ENCODE measurements at regions not wholly inside any gene's neighbourhood (a gene's known extent, or its start where the extent isn't known, plus 50 kb on each side); places are given as distances from the start of the nearest gene placed in this dataset.

- no peaks in the 10 kb centered on the region for H3K9me3 Mint-ChIP-seq
- no peaks in the 10 kb centered on the region for H3K27me3 Mint-ChIP-seq
- H3K36me3 Mint-ChIP-seq (ENCODE audit: low read depth), result no peaks in the 10 kb centered on the region
- no peak for DNase-seq
- no peak overlapping the region for H3K27ac Mint-ChIP-seq
- H3K4me3 Mint-ChIP-seq, result no peak overlapping the region
- ChIA-PET POLR2A (no interaction called here), CTCF (no interaction called here)
- H3K4me1 Mint-ChIP-seq, result no peaks in the 10 kb centered on the region
Observed at GRCh38 chr9:78563269-78563668, 266.3 kb downstream of the PSAT1 start.

- Mint-ChIP-seq H3K27ac (no peak overlapping the region), H3K4me3 (no peak overlapping the region), H3K4me1 (no peaks in the 10 kb centered on the region), H3K36me3 (ENCODE audit: low read depth) (no peaks in the 10 kb centered on the region), H3K9me3 (no peaks in the 10 kb centered on the region), H3K27me3 (no peaks in the 10 kb centered on the region)
- CTCF ChIA-PET, result no interaction called here
- POLR2A ChIA-PET, result no interaction called here
- no peak for DNase-seq
Observed at GRCh38 chr9:78565481-78565880, 268.6 kb downstream of the PSAT1 start.

- DNase-seq, result no peak
- no peaks in the 10 kb centered on the region for H3K9me3 Mint-ChIP-seq
- ChIA-PET POLR2A (no interaction called here), CTCF (no interaction called here)
- no peak overlapping the region for H3K27ac Mint-ChIP-seq
- no peak overlapping the region for H3K4me3 Mint-ChIP-seq
- no peaks in the 10 kb centered on the region for H3K27me3 Mint-ChIP-seq
- no peaks in the 10 kb centered on the region for H3K4me1 Mint-ChIP-seq
- H3K36me3 Mint-ChIP-seq (ENCODE audit: low read depth), result no peaks in the 10 kb centered on the region
Observed at GRCh38 chr9:78566521-78566920, 269.6 kb downstream of the PSAT1 start.

- POLR2A ChIA-PET, result no interaction called here
- Mint-ChIP-seq H3K27ac (no peak overlapping the region), H3K9me3 (no peaks in the 10 kb centered on the region), H3K4me3 (no peak overlapping the region), H3K36me3 (ENCODE audit: low read depth) (no peaks in the 10 kb centered on the region), H3K4me1 (no peaks in the 10 kb centered on the region), H3K27me3 (no peaks in the 10 kb centered on the region)
- CTCF ChIA-PET, result no interaction called here
- DNase-seq, result no peak
Observed at GRCh38 chr9:78566948-78567675, 270.2 kb downstream of the PSAT1 start.

- H3K4me3 Mint-ChIP-seq, result no peak overlapping the region
- no peaks in the 10 kb centered on the region for H3K27me3 Mint-ChIP-seq
- H3K36me3 Mint-ChIP-seq (ENCODE audit: low read depth), result no peaks in the 10 kb centered on the region
- H3K27ac Mint-ChIP-seq, result no peak overlapping the region
- ChIA-PET CTCF (no interaction called here), POLR2A (no interaction called here)
- no peak for DNase-seq
- no peaks in the 10 kb centered on the region for H3K9me3 Mint-ChIP-seq
- H3K4me1 Mint-ChIP-seq, result no peaks in the 10 kb centered on the region
Observed at GRCh38 chr9:78567693-78568092, 270.8 kb downstream of the PSAT1 start.

DNA sequence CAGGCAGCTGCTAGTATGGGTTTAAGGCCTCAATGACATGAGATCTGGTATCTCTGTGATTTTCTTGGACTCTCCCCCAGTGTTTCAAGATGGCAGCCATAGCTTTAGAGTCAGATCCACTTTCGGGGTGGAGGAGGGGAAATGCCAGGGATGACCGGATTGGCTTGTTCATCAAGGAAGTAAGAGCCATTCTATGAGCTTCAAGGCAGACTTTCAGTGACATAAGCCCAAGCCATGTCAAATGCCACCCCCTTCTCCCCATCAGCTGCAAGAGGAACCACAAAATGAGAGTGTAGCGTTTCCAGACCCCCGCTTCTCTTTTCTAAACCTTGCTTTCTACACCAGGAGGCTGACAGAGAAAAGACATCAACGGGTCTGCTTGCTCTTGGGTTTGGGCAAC lies 271.8 kb downstream of the PSAT1 start:
- no peaks in the 10 kb centered on the region for H3K27me3 Mint-ChIP-seq
- POLR2A ChIA-PET, result no interaction called here
- H3K4me1 Mint-ChIP-seq, result no peaks in the 10 kb centered on the region
- no peak for DNase-seq
- no peak overlapping the region for H3K27ac Mint-ChIP-seq
- H3K36me3 Mint-ChIP-seq (ENCODE audit: low read depth), result no peaks in the 10 kb centered on the region
- no peaks in the 10 kb centered on the region for H3K9me3 Mint-ChIP-seq
- CTCF ChIA-PET, result no interaction called here
- no peak overlapping the region for H3K4me3 Mint-ChIP-seq

DNA sequence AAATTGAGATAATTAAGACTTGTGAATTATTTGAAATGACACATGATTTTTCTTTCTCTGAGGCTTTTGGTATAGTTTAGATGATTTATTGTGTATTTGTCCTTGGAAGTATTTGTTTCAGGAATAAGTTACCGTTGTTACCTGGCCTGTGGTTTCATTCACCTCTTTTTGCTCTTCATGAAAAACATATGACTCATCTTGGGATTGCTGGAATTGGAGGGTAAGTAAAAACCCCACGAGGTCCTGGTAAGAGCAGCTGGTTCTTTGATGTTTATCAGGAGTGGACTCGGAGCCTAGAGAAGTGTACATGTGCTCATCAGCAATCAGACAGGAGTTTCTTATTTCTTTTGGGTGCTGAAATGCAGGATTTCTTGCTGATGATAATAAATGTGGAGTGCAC lies 275.3 kb downstream of the PSAT1 start:
- ChIA-PET POLR2A (no interaction called here), CTCF (no interaction called here)
- DNase-seq, result no peak
- Mint-ChIP-seq H3K4me1 (no peaks in the 10 kb centered on the region), H3K27me3 (no peaks in the 10 kb centered on the region), H3K9me3 (no peaks in the 10 kb centered on the region), H3K4me3 (no peak overlapping the region), H3K27ac (no peak overlapping the region), H3K36me3 (ENCODE audit: low read depth) (no peaks in the 10 kb centered on the region)

DNA sequence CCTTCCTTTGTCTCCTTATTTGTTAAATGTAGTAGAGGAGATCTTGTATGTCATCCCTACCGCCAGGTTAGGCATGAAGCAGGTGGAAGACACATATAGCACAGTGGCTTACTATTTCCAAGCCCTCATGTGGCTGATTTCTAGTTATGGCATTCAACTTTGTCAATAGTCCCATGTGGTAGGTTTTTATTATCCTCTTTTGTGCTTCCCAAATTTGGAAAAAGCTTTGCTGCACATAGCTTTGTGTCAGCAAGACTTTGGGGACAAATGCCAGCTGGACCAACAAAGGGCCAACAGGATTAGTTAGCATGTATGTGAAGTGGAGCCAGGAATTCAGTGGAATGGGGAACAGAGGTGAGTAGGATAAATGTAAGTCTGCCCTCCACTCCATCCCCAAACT lies 276.3 kb downstream of the PSAT1 start:
- H3K36me3 Mint-ChIP-seq (ENCODE audit: low read depth), result no peaks in the 10 kb centered on the region
- ChIA-PET CTCF (no interaction called here), POLR2A (no interaction called here)
- no peak overlapping the region for H3K4me3 Mint-ChIP-seq
- DNase-seq, result no peak
- H3K9me3 Mint-ChIP-seq, result no peaks in the 10 kb centered on the region
- no peaks in the 10 kb centered on the region for H3K4me1 Mint-ChIP-seq
- H3K27me3 Mint-ChIP-seq, result no peaks in the 10 kb centered on the region
- no peak overlapping the region for H3K27ac Mint-ChIP-seq

DNA sequence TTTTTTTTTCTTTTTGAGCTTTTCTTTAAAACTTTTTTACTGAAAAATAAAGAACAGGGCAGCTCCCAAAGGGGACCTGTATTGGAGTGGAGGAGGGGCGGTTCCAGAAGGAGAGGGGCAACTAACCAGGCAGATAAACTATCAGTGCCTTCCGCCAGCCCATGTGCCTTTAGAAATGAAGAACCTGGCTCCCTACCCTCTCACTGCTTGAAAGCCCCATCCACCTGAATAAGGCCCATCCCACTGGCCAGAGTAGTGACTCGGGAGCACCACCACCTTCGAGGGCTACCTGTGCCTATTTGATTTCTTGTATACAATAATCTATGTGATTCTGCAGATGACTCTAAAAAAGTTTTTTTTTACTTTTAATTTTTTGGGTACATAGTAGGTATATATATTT lies 276.7 kb downstream of the PSAT1 start:
- Mint-ChIP-seq H3K4me3 (no peak overlapping the region), H3K4me1 (no peaks in the 10 kb centered on the region), H3K27me3 (no peaks in the 10 kb centered on the region), H3K36me3 (ENCODE audit: low read depth) (no peaks in the 10 kb centered on the region), H3K27ac (no peak overlapping the region), H3K9me3 (no peaks in the 10 kb centered on the region)
- ChIA-PET POLR2A (no interaction called here), CTCF (no interaction called here)
- DNase-seq, result no peak

GRCh38 chr9:78574354-78575045 lies 277.6 kb downstream of the PSAT1 start:
- H3K27ac Mint-ChIP-seq, result no peak overlapping the region
- POLR2A ChIA-PET, result no interaction called here
- no peaks in the 10 kb centered on the region for H3K9me3 Mint-ChIP-seq
- no peak overlapping the region for H3K4me3 Mint-ChIP-seq
- CTCF ChIA-PET, result no interaction called here
- no peaks in the 10 kb centered on the region for H3K4me1 Mint-ChIP-seq
- no peak for DNase-seq
- H3K27me3 Mint-ChIP-seq, result no peaks in the 10 kb centered on the region
- H3K36me3 Mint-ChIP-seq (ENCODE audit: low read depth), result no peaks in the 10 kb centered on the region

- ChIA-PET CTCF (no interaction called here), POLR2A (no interaction called here)
- no peaks in the 10 kb centered on the region for H3K27me3 Mint-ChIP-seq
- no peaks in the 10 kb centered on the region for H3K36me3 Mint-ChIP-seq (ENCODE audit: low read depth)
- no peak overlapping the region for H3K27ac Mint-ChIP-seq
- no peaks in the 10 kb centered on the region for H3K9me3 Mint-ChIP-seq
- no peaks in the 10 kb centered on the region for H3K4me1 Mint-ChIP-seq
- no peak for DNase-seq
- H3K4me3 Mint-ChIP-seq, result no peak overlapping the region
Observed at GRCh38 chr9:78575081-78575480, 278.2 kb downstream of the PSAT1 start.

GRCh38 chr9:78575771-78576170 lies 278.8 kb downstream of the PSAT1 start:
- DNase-seq, result no peak
- Mint-ChIP-seq H3K4me1 (no peaks in the 10 kb centered on the region), H3K9me3 (no peaks in the 10 kb centered on the region), H3K36me3 (ENCODE audit: low read depth) (no peaks in the 10 kb centered on the region), H3K27me3 (no peaks in the 10 kb centered on the region), H3K4me3 (no peak overlapping the region), H3K27ac (no peak overlapping the region)
- POLR2A ChIA-PET, result no interaction called here
- CTCF ChIA-PET, result no interaction called here

- CTCF ChIA-PET, result interaction anchor here (1.1 kb wide), 1 partner anchor 24 kb away, joined by 3 read pairs; no protein-coding TSS in a partner anchor
- POLR2A ChIA-PET, result no interaction called here
- H3K9me3 Mint-ChIP-seq, result no peaks in the 10 kb centered on the region
- H3K27me3 Mint-ChIP-seq, result no peaks in the 10 kb centered on the region
- no peak overlapping the region for H3K27ac Mint-ChIP-seq
- H3K4me3 Mint-ChIP-seq, result no peak overlapping the region
- no peaks in the 10 kb centered on the region for H3K36me3 Mint-ChIP-seq (ENCODE audit: low read depth)
- no peak for DNase-seq
- H3K4me1 Mint-ChIP-seq, result no peaks in the 10 kb centered on the region
Observed at GRCh38 chr9:78577156-78577906, 280.4 kb downstream of the PSAT1 start.
